WI38 (cell line): ENCODE measurements at regions not wholly inside any gene's neighbourhood (a gene's known extent, or its start where the extent isn't known, plus 50 kb on each side); places are given as distances from the start of the nearest gene placed in this dataset.

Source experiments
- H3K4me3 ChIP-seq: 2 replicates; pipeline ENCODE4 v1.5.1; 2011; ENCODE audit warnings: low read depth, mild to moderate bottlenecking, control low read depth, low read length
- TF ChIP-seq, protein P1 (sequence below): IDR thresholded peaks from 2 replicates; pipeline ENCODE4 v1.5.1; 2012; ENCODE audit warnings: low read depth, mild to moderate bottlenecking, control low read depth, low read length

DNA sequence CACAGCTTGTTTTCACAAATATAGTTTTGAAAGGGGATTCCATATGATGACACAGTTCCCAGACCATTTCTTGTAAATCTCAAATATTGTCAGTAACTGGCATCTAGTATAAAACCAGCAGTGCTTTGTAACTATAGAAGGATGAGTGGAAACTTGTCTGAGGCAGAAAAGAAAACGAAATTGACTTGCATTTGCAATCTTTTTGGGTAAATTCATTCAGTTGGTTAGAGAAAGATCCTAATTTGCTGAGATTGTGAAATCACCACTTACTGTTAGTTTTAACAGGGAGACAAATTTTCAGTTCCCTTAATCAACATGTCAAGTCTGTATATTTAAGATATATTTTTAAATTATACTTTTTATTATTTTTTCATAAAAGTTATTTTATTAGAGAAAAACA is 71.5 kb upstream of the VEGFC start:
- TF ChIP-seq, protein P1, sequence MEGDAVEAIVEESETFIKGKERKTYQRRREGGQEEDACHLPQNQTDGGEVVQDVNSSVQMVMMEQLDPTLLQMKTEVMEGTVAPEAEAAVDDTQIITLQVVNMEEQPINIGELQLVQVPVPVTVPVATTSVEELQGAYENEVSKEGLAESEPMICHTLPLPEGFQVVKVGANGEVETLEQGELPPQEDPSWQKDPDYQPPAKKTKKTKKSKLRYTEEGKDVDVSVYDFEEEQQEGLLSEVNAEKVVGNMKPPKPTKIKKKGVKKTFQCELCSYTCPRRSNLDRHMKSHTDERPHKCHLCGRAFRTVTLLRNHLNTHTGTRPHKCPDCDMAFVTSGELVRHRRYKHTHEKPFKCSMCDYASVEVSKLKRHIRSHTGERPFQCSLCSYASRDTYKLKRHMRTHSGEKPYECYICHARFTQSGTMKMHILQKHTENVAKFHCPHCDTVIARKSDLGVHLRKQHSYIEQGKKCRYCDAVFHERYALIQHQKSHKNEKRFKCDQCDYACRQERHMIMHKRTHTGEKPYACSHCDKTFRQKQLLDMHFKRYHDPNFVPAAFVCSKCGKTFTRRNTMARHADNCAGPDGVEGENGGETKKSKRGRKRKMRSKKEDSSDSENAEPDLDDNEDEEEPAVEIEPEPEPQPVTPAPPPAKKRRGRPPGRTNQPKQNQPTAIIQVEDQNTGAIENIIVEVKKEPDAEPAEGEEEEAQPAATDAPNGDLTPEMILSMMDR, result no peak
- no peak overlapping the region for H3K4me3 ChIP-seq

DNA sequence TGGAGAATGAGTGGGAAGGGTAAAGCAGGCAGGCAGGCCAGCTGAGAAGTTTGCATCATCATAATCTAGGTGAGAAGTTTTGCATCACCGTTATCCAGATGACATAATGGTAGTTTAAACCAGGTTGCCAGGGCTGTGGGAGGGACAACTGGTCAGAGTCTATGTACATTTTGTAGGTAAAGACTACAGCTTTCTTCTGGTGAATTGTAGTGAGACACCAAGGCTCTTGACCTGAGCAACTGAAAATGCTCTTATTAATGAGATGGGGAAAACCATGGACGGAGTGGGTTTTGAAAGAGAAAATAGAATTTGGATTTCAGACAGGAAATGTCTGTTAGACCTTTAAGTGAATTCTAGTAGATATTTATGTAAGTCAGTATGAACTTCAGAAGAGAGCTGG is 76.0 kb upstream of the VEGFC start:
- no peak overlapping the region for H3K4me3 ChIP-seq
- TF ChIP-seq, protein P1, result no peak

DNA sequence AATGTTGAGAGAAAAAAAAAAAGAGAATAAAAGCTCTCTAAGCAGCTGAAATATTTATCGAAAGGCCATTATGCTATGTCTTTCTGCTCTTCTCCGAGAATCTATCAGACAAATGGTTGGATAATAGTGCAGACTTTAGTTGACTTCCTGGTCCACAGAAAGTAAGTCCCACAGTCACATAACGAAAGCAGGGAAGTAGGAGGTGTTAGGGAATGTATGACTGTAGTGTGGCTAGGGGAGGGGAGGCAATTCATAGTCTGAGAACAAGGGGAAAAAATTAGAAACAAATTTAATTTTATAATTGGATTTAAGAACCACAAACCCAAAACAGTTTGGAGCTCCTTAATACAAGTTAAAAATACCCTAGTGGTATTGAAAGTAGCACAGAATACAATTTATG is 79.7 kb upstream of the VEGFC start:
- TF ChIP-seq, protein P1, result no peak
- H3K4me3 ChIP-seq, result no peak overlapping the region

DNA sequence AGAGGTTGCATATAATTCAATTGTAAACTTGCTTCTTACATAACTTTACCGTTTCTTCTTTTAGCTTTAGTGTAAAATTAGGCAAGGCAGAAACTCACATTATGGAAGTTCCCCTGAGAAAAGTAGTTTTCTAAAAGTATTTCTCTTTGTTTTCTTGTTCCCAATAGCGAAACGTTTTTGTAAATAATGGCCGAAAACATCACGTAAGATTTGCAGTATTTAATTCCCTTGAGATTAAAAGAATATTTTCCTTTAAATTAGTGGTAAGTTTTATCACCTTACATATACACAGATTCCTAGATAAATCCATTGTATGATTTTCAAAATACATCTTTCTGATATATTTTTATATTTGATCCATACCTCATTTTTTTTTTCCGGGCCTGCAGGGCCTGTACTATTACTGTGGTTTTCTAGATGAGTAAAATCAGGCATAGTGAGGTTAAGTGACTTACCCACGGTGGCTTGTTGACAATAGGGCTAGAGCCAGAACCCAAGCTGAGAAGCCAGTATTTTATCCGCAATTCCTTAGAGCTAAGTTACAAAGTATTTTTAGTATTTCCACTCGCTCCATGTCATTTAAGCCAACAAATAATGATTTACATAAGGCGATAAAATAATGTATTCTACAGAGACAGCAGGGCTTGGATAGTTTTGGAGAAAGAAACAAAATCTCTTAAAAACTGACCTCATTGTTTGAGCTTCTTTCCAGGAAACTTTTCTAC is 82.2 kb upstream of the VEGFC start:
- H3K4me3 ChIP-seq, result no peak overlapping the region
- TF ChIP-seq, protein P1, result no peak

DNA sequence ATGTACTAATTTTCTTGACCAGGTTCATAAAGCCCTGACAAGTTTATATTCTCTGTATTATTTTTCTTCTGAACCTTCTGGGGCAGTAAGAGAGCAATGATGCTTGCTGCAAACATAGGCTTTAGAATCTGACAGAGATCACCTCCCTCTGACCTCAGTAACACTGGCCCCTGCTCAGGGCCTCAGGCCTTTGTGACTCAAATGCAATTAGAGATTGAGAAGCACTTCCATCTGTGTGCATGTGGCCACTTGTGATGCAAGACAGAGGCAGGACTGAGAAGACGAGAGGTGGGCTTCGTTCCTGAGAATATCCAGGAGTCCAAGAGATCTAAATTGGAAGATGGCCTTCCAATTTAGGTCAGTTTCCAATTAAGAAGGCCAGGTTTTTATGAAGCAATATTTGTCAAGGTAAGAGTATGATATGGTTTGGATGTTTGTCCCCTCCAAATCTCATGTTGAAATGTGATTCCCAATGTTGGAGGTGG is 82.8 kb upstream of the VEGFC start:
- H3K4me3 ChIP-seq, result no peak overlapping the region
- TF ChIP-seq, protein P1, result no peak

DNA sequence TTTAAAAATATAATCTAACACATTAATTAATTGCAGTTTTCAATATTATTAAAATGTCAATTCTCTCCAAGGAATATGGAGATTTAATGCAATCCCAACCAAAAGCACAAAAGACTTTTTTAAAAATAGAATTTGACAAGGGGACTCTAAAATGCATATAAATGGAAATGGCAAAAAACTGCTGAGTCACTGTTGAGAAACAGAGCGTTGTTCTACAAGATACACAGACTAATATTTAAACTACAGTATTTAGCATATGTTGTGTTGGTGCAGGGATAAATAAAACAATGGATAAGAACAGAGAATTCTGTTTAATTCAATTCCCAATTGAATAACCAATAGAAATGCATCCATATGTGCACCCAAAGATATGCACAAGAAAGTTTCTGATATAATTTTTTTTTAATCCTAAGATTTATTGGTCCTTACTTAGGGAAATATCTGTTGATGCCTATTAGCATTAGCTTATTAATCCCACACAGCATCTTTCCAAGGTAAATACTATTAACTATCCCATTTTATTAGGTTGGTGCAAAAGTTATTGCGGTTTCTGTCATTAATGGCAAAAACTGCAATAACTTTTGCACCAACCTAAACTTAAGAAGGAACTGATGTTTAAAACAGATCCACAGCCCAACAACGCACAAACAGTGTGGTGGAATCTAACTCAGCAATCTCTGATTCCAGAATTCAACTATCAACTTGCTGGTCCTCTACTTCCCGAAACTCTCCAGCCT is 86.8 kb upstream of the VEGFC start:
- H3K4me3 ChIP-seq, result no peak overlapping the region
- TF ChIP-seq, protein P1, result no peak

DNA sequence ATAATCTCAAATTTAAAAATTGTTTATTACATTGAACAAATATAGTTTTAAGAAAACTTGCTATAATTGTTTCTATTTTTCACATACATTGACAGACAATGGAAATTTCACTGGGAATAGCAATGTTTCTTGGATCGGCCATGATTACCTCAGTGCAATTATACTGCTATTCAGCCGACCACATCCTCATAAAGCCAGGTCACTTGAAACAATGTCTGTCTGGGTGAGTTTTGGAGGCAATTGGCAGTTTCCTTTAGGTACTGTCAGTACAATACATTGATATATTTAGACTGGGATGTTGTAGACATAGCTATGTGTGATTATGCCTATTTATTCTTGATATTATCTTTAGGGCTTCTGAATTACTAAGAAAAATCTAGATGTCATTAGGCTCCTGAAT is 89.5 kb upstream of the VEGFC start:
- TF ChIP-seq, protein P1, result no peak
- H3K4me3 ChIP-seq, result no peak overlapping the region
